Mammary epithelial cell (primary cell): ENCODE measurements at regions not wholly inside any gene's neighbourhood (a gene's known extent, or its start where the extent isn't known, plus 50 kb on each side); places are given as distances from the start of the nearest gene placed in this dataset.

Experiments used
- CTCF ChIP-seq, 2 donors: IDR thresholded peaks in 1 of 2; conservative IDR thresholded peaks in 1 of 2; 2 replicates each; pipeline ENCODE4 v1.5.1; 2011 to 2012; ENCODE audit warnings: inconsistent platforms in 2 of 2, low read length in 2 of 2, mild to moderate bottlenecking in 2 of 2, control low read depth in 1 of 2, low read depth in 1 of 2; ENCODE audit not compliant: insufficient read depth in 1 of 2; ENCODE audit errors: extremely low read depth in 1 of 2
- EZH2 ChIP-seq: IDR thresholded peaks from 2 replicates; pipeline ENCODE4 v1.6.1; 2012; ENCODE audit warnings: low read length, inconsistent platforms, borderline replicate concordance

GRCh38 chr4:177579649-177580048, 137.4 kb upstream of the AGA start:
- TF ChIP-seq CTCF (conservative IDR thresholded peaks at IDR 0.05 in 1 of 2, IDR thresholded peaks at IDR 0.05 in 1 of 2; ENCODE audit: extremely low read depth in 1 of 2, insufficient read depth in 1 of 2, low read depth in 1 of 2, low read length in 2 of 2), result peak; percentile 20 to 26
- no peak for TF ChIP-seq EZH2
